ENCODE measurements at regions not wholly inside any gene's neighbourhood (a gene's known extent, or its start where the extent isn't known, plus 50 kb on each side); places are given as distances from the start of the nearest gene placed in this dataset.
A peak's percentile ranks its signal among the peaks of the same experiment; 100 is the strongest.

DNA sequence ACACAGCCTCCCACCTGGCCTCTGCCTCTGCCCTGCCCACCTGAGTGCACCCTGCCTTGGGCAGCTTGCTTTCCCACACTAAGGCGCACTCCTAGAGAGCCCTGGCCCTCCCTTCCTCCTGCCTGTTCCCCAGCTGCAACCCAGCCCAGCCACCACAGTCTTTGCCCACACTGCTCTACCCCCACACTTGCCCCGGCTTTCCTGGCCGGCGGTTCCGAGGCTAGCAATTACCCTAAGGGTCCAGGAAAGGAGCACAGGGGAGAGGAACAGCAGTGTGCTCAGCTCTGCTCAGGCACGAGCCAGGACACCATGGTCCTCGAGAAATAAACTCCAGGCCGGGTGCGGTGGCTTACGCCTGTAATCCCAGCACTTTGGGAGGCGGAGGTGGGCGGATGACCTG is 237.8 kb upstream of the RAB6C start:
- DNase-seq (ENCODE audit: low spot score in 2 of 2): no peak
- H3K4me3 ChIP-seq (ENCODE audit: low read depth, poor library complexity, severe bottlenecking): no peak overlapping the region
- TF ChIP-seq, protein P1, sequence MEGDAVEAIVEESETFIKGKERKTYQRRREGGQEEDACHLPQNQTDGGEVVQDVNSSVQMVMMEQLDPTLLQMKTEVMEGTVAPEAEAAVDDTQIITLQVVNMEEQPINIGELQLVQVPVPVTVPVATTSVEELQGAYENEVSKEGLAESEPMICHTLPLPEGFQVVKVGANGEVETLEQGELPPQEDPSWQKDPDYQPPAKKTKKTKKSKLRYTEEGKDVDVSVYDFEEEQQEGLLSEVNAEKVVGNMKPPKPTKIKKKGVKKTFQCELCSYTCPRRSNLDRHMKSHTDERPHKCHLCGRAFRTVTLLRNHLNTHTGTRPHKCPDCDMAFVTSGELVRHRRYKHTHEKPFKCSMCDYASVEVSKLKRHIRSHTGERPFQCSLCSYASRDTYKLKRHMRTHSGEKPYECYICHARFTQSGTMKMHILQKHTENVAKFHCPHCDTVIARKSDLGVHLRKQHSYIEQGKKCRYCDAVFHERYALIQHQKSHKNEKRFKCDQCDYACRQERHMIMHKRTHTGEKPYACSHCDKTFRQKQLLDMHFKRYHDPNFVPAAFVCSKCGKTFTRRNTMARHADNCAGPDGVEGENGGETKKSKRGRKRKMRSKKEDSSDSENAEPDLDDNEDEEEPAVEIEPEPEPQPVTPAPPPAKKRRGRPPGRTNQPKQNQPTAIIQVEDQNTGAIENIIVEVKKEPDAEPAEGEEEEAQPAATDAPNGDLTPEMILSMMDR (IDR thresholded peaks at IDR 0.05): no peak
- TF ChIP-seq POLR2A (IDR thresholded peaks at IDR 0.05): no peak
- WGBS, 2 donors: 81 to 87% methylated on average over 12 of the region's 12 CpGs
- intact Hi-C loops (cut with DNase I; ENCODE audit: low total_unique reads): no loop called here

- WGBS, 2 donors: 93 to 95% methylated on average over 22 to 23 of the region's 23 CpGs
- no peak overlapping the region for H3K4me3 ChIP-seq (ENCODE audit: low read depth, poor library complexity, severe bottlenecking)
- no peak for DNase-seq (ENCODE audit: low spot score in 2 of 2)
- TF ChIP-seq POLR2A (IDR thresholded peaks at IDR 0.05): no peak
- TF ChIP-seq, protein P1 (IDR thresholded peaks at IDR 0.05): no peak
- intact Hi-C loops (cut with DNase I; ENCODE audit: low total_unique reads): no loop called here
Observed at GRCh38 chr2:129742415-129743180, 236.9 kb upstream of the RAB6C start.

GRCh38 chr2:129744141-129744540 is 235.3 kb upstream of the RAB6C start:
- TF ChIP-seq POLR2A (IDR thresholded peaks at IDR 0.05): no peak
- TF ChIP-seq, protein P1 (IDR thresholded peaks at IDR 0.05): no peak

GRCh38 chr2:129744649-129745048 is 234.8 kb upstream of the RAB6C start:
- intact Hi-C loops (cut with DNase I; ENCODE audit: low total_unique reads): no loop called here
- DNase-seq (ENCODE audit: low spot score in 2 of 2): no peak
- no peak overlapping the region for H3K4me3 ChIP-seq (ENCODE audit: low read depth, poor library complexity, severe bottlenecking)
- 71 to 84% methylated on average over 8 of the region's 8 CpGs for WGBS, 2 donors
- TF ChIP-seq, protein P1 (IDR thresholded peaks at IDR 0.05): no peak
- TF ChIP-seq POLR2A (IDR thresholded peaks at IDR 0.05): no peak

More at GRCh38 chr2:129744141-129744540, 235.3 kb upstream of the RAB6C start:
- DNase-seq (ENCODE audit: low spot score in 2 of 2): peak in 1 of 2 donors; percentile 70
- H3K4me3 ChIP-seq (ENCODE audit: low read depth, poor library complexity, severe bottlenecking): no peak overlapping the region
- 95 to 97% methylated on average over 7 of the region's 7 CpGs for WGBS, 2 donors
- intact Hi-C loops (cut with DNase I; ENCODE audit: low total_unique reads): no loop called here

GRCh38 chr2:129747500-129748125 is 231.9 kb upstream of the RAB6C start:
- TF ChIP-seq POLR2A (IDR thresholded peaks at IDR 0.05): no peak
- TF ChIP-seq, protein P1 (IDR thresholded peaks at IDR 0.05): no peak
- WGBS, 2 donors: 44 to 68% methylated on average over 6 of the region's 6 CpGs
- intact Hi-C loops (cut with DNase I; ENCODE audit: low total_unique reads): no loop called here
- DNase-seq (ENCODE audit: low spot score in 2 of 2): peak in 1 of 2 donors; percentile 75
- H3K4me3 ChIP-seq (ENCODE audit: low read depth, poor library complexity, severe bottlenecking): no peak overlapping the region

Data from lower leg skin (tissue), 4 donors.